Heart right ventricle (tissue), 16 donors: ENCODE measurements at regions not wholly inside any gene's neighbourhood (a gene's known extent, or its start where the extent isn't known, plus 50 kb on each side); places are given as distances from the start of the nearest gene placed in this dataset.

Experiments used
- ATAC-seq, 8 donors: fragments of 200-7000 bp; cut with Tn5 transposase; one replicate each; pipeline ENCODE4 v1.9.1; 2020; ENCODE audit warnings: mild to moderate bottlenecking in 8 of 8, moderate library complexity in 8 of 8, moderate number of reproducible peaks in 1 of 8
- DNase-seq, 2 donors: peaks; one replicate each; pipeline ENCODE4 v3.0.0-alpha.2; 2020
- H3K27ac ChIP-seq, 10 donors: fragments of 200-600 bp; sonication (generic) in 2 of 10; one replicate each; pipeline versions ENCODE4 v1.5.0 to v1.8.0; 2020 to 2022; ENCODE audit warnings: mild to moderate bottlenecking in 3 of 10
- H3K27me3 ChIP-seq, 7 donors: fragments of 200-600 bp; one replicate each; pipeline ENCODE4 v1.8.0; 2021 to 2022; ENCODE audit warnings: mild to moderate bottlenecking in 2 of 7
- H3K36me3 ChIP-seq, 9 donors: fragments of 200-600 bp; sonication (generic) in 1 of 9; one replicate each; pipeline versions ENCODE4 v1.5.0 to v1.8.0; 2020 to 2022; ENCODE audit warnings: mild to moderate bottlenecking in 2 of 9
- H3K4me1 ChIP-seq, 9 donors: fragments of 200-600 bp; sonication (generic) in 1 of 9; one replicate each; pipeline versions ENCODE4 v1.5.0 to v1.8.0; 2020 to 2022; ENCODE audit warnings: mild to moderate bottlenecking in 4 of 9
- H3K4me3 ChIP-seq, 10 donors: fragments of 200-600 bp; sonication (generic) in 2 of 10; one replicate each; pipeline versions ENCODE4 v1.5.0 to v1.8.0; 2020 to 2022; ENCODE audit warnings: mild to moderate bottlenecking in 7 of 10, moderate library complexity in 2 of 10
- H3K9me3 ChIP-seq, 11 donors: fragments of 200-600 bp in 10 of 11; sonication (generic) in 2 of 11; one replicate each; pipeline versions ENCODE4 v1.5.0 to v1.8.0; 2013 to 2022; ENCODE audit warnings: mild to moderate bottlenecking in 2 of 11, control low read depth in 1 of 11, moderate library complexity in 1 of 11
- CTCF ChIP-seq, 9 donors: fragments of 200-600 bp; sonication (generic) in 2 of 9; IDR thresholded peaks; one replicate each; pipeline versions ENCODE4 v1.5.0 to v1.8.0; 2021 to 2022; ENCODE audit warnings: antibody characterized with exemption in 9 of 9, mild to moderate bottlenecking in 5 of 9, moderate library complexity in 1 of 9
- WGBS, 2 donors: extraction: QIAGEN DNeasy Blood & Tissue Kit; methylation state at CpG; one replicate each; pipeline ENCODE4 v1.1.7; 2013; ENCODE audit warnings: inconsistent platforms in 1 of 2; 5-methylcytosine and 5-hydroxymethylcytosine counted together
- intact Hi-C, 10 donors: fragments of 100-400 bp; cut with DNase I; formaldehyde crosslinking; loops; one replicate each; pipeline versions ENCODE4 v1.11.1 to v1.14.2; 2022
- donor health status: Arrhythmogenic right ventricular cardiomyopathy.
- donor health status: ischemic (EF 13 %, LVEDD 7.1; RV severe dilation, severe dysfunction).
- donor health status: healthy with polysubstance abuse.
- donor health status: DM: no; HTN: yes; CAD: no.
- donor health status: DM: no; HTN: no; CAD: no.
- donor health status: ischemic (EF 25% LVEDD 6.9; RV normal size, moderate dysfunction).
- donor health status: ischemic (EF 25% LVEDD 5.7; RV mildly dilated, moderate dysfunction).
- donor health status: healthy.
- donor health status: DM: yes; HTN: yes; CAD: no.
- donor health status: Ischemic cardiomyopathy.
- donor health status: ischemic (EF 35%, LVEDD 5.7; RV mildly dilated, moderate dysfunction).
- donor health status: nonischemic (EF 11% LVEDD 7.7; RV severe dilation, severe dysfunction).
- donor health status: DM: yes; HTN: yes; CAD: no.
- donor health status: PGD.
- donor health status: ischemic (EF 29% LVEDD 5.4; RV normal size, mild dysfunction).
- donor health status: nonischemic (EF 23%, LVEDD 6.1; RV moderate dilation, normal function).

GRCh38 chr7:67788669-67789068 is 792.0 kb downstream of the TYW1 start:
- DNase-seq: no peak
- intact Hi-C loops: no loop called here
- Histone ChIP-seq H3K27me3 (peaks cover 0 to 35% (median 31%) of the 10 kb centered on the region in 7 donors), H3K36me3 (no peaks in the 10 kb centered on the region), H3K4me1 (no peaks in the 10 kb centered on the region), H3K4me3 (no peak overlapping the region), H3K27ac (no peak overlapping the region), H3K9me3 (peaks cover 0 to 17% (median 0%) of the 10 kb centered on the region in 11 donors)
- 47 to 49% methylated on average over 11 of the region's 11 CpGs for WGBS, 2 donors
- no peak for ATAC-seq
- peak in 5 of 9 donors; percentile 14 to 30 (median 18) for TF ChIP-seq CTCF (IDR thresholded peaks at IDR 0.05)

GRCh38 chr7:67791918-67792317 is 795.3 kb downstream of the TYW1 start:
- no peak for TF ChIP-seq CTCF (IDR thresholded peaks at IDR 0.05)
- Histone ChIP-seq H3K4me1 (no peaks in the 10 kb centered on the region), H3K36me3 (no peaks in the 10 kb centered on the region), H3K27me3 (peaks cover 0 to 37% (median 31%) of the 10 kb centered on the region in 7 donors), H3K27ac (no peak overlapping the region), H3K9me3 (peaks cover 0 to 17% (median 0%) of the 10 kb centered on the region in 11 donors), H3K4me3 (no peak overlapping the region)
- ATAC-seq: no peak
- DNase-seq: no peak
- intact Hi-C loops: no loop called here
- 88% methylated on average over 3 of the region's 3 CpGs for WGBS, 2 donors

GRCh38 chr7:67794544-67794943 is 797.9 kb downstream of the TYW1 start:
- 81 to 84% methylated on average over 2 of the region's 2 CpGs for WGBS, 2 donors
- peaks cover 0 to 35% (median 12%) of the 10 kb centered on the region in 7 donors for H3K27me3 ChIP-seq
- intact Hi-C loops: no loop called here
- no peak overlapping the region for H3K4me3 ChIP-seq
- DNase-seq (no peak), ATAC-seq (no peak)
- H3K36me3 ChIP-seq: no peaks in the 10 kb centered on the region
- no peak for TF ChIP-seq CTCF (IDR thresholded peaks at IDR 0.05)
- H3K9me3 ChIP-seq: peaks cover 0 to 5% (median 0%) of the 10 kb centered on the region in 11 donors
- no peak overlapping the region for H3K27ac ChIP-seq
- no peaks in the 10 kb centered on the region for H3K4me1 ChIP-seq

GRCh38 chr7:67803789-67804188 is 807.2 kb downstream of the TYW1 start:
- Histone ChIP-seq H3K9me3 (no peaks in the 10 kb centered on the region), H3K27me3 (peaks cover 0 to 51% (median 33%) of the 10 kb centered on the region in 7 donors), H3K27ac (no peak overlapping the region), H3K4me3 (no peak overlapping the region), H3K36me3 (no peaks in the 10 kb centered on the region), H3K4me1 (no peaks in the 10 kb centered on the region)
- WGBS, 2 donors: 78 to 83% methylated on average over 8 of the region's 8 CpGs
- DNase-seq: no peak
- intact Hi-C loops: no loop called here
- ATAC-seq: no peak
- TF ChIP-seq CTCF (IDR thresholded peaks at IDR 0.05): no peak
